HG03095 (cell line): ENCODE measurements at regions not wholly inside any gene's neighbourhood (a gene's known extent, or its start where the extent isn't known, plus 50 kb on each side); places are given as distances from the start of the nearest gene placed in this dataset.
"Not testable (repeated sequence)": the region's sequence is repeated elsewhere in the genome, so short reads cannot be mapped to it uniquely, and the experiment has no call there.

ENCODE experiments used
- ATAC-seq: cut with Tn5 transposase; IDR thresholded peaks from one replicate; pipeline ENCODE4 v1.9.1; 2021; ENCODE audit warnings: moderate library complexity; ENCODE audit not compliant: unreplicated experiment

GRCh38 chr20:11162026-11162775, 488.4 kb upstream of the JAG1 start:
- ATAC-seq = no peak

DNA sequence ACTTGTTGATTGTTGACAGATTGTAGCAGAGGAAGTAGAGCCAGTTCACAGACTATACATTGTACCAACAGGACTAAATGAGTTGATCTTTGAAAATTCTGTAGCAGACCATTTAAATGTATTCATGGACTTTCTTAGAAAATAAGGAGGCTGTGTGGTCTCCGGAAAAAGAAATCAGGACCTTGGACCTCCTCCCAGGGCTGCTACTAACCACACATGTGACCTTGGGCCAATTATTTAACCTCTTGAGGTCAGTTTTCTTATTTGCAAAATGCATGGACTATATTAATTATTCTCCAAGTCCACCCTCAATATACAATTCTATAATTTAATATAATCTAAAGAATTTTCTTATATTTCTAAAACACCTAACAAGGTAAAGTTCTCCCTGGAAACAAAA, 492.0 kb upstream of the JAG1 start:
- ATAC-seq = no peak

GRCh38 chr20:11166712-11167111, 492.9 kb upstream of the JAG1 start:
- no peak for ATAC-seq

- ATAC-seq = no peak
Observed at GRCh38 chr20:11168026-11168425, 494.2 kb upstream of the JAG1 start.

GRCh38 chr20:11170025-11170424, 496.2 kb upstream of the JAG1 start:
- no peak for ATAC-seq

DNA sequence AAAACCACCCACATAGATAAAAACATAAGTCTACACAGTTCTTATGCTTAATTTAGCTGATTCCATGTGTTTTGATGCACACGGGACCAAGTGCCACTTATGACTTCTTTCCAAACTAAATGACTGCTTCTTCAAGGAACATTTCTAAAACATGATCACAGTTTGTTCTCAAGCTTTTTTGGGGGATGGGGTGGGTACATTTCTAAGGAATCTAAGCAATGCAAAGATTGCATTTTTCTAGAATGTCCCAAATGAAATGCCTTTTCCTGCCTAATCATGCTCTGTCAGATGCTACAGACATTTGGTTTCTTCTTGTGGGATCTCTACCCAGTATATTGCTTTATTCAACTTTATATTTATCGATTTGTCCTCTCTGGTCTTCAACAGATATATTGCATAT, 496.8 kb upstream of the JAG1 start:
- ATAC-seq = no peak

DNA sequence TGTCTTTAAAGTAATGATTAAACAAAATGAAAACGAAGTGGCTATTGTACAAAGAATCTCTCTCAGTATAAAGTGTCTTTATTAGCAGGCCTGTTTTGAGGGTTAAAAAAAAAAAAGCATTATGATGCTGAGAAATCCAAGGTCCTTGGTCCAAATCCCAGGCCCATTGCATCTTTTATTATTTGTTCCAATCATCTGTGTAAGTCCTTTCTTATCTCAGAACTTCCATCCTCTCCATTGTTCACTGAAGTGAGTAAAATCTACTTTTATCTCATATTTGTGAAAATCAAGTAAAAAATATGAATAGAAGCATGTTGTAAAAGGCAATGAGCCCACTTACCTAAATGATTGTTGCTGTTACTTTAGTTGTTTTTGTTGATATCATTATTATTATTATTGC, 499.1 kb upstream of the JAG1 start:
- ATAC-seq = no peak

DNA sequence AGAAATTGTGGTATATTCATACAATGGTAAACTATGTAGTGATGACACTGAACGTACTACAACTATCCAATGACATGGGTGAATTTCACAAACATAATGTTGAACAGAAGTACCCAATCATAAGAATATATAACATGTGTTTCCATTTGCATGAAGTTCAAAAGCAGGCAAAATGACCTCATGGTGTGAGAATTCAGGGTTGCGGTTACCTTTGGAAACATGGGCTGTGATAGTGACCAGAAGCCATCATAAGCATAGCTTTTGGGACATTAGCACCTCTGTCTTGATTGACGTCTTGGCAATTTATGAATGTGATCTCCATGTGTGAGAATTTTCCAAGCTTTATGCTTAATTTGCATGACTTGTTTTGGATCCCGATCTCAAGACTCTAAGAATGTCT, 500.1 kb upstream of the JAG1 start:
- ATAC-seq = no peak

- ATAC-seq = no peak
Observed at GRCh38 chr20:11174861-11175260, 501.1 kb upstream of the JAG1 start.

GRCh38 chr20:11176431-11176830, 502.6 kb upstream of the JAG1 start:
- no peak for ATAC-seq

GRCh38 chr20:11178946-11179654, 505.3 kb upstream of the JAG1 start:
- ATAC-seq = no peak

DNA sequence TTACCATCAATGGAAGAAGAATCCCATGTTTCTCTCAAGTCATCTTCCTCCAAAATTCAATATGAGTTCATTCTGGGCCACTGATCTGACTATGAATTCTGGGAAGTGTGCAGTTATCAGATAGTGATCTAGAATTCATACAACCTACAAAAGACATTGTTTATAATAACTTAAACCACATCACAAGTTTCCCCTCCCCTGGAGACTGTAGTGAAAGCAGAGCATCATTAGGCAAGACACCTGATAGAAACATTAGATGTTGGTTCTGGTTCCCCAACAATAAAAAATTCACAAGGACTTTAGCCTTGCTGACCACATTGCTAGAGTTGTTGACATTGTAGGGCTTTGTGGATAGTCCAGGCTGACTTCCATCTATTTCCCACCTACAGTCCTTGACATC, 506.4 kb upstream of the JAG1 start:
- ATAC-seq = no peak

- not testable (repeated sequence) for ATAC-seq
Observed at GRCh38 chr20:11181129-11181528, 507.3 kb upstream of the JAG1 start.

DNA sequence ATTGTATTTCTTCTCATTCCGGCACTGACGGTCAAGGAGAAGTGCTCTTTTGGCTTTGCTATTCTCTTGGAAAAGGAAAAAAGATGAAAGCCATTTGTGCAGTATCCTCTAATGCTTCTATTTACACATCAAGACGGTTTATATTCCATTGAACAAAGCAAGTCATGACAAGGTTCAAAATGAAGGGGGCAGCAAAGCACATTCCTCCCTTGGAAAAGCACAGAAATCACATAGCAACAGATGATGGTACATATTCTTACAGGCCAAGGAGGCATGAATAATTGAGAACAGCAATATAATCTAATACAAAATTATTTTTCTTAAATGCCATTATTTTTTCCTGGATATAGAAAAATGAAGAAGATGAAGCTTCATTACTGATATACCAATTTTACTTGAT, 508.2 kb upstream of the JAG1 start:
- ATAC-seq = no peak

- no peak for ATAC-seq
Observed at GRCh38 chr20:11182720-11183119, 508.9 kb upstream of the JAG1 start.

GRCh38 chr20:11186301-11187008, 512.7 kb upstream of the JAG1 start:
- no peak for ATAC-seq

DNA sequence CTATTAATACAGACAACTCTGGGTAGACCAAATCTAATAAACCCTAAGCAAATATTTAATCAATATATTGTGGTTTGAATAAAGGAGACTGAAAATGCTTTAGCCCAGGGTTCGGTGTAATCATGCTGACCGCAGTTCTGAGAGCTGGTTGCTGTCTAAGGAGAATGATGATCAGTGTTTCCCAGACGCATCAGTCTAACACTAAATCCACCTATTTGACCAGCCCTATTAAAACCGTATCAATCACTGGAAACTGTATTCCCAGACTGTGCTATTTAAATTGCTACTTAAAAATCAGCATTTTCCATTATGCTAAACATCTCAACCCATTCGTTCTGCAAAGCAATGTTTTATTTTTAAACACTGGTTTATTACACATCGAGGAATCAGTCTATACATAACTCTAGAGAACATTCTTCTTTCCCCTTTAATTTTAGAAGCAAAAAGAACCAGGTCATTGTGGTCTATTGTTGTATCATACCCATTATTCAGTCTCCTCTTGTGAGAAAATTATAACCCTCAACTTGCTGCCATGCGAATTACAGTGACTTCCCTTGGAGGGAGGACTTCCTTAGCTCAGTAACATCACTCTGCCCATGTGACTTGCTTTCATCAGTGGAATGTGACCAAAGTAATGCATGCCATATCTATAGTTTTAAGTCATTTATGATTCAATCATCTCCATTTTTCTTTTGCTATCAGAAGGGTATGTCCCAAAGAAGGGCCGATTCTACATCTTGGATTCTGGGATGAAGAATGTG, 515.2 kb upstream of the JAG1 start:
- no peak for ATAC-seq

GRCh38 chr20:11190741-11191140, 516.9 kb upstream of the JAG1 start:
- no peak for ATAC-seq

DNA sequence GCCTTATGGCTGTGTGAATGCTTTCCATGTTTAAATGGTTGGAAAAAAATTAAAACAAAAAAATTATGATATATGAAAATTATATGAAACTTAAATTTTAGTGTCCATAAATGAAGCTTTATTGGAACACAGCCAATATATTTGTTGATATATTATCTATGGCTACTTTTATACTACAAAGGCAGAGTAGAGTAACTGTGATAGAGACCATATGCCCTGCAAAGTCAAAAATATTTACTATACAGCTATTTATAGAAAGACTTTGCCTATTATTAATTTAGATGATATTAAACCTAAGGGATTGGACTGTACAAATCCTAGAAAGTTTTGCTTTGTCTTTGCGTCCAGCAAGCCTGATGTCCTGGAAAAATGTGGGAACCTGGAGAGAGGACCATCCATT, 518.3 kb upstream of the JAG1 start:
- no peak for ATAC-seq

DNA sequence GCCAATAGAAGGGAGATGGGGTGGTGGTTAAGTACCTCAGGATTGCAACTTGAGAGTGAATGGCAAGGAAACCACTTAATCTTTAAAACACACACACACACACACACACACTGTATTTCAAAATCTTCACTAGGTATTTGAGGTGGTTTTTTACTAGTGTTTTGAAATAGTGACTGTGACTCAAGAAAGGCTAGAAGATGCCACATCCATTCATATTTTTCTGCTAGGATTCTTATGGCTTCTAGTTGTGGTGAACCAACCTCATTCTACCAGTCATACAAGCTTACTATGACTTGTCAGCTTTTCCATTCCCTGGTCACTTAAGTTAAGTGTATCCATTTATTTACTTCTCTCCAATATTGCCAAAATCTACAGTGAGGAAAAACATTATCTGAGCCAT, 519.4 kb upstream of the JAG1 start:
- no peak for ATAC-seq

DNA sequence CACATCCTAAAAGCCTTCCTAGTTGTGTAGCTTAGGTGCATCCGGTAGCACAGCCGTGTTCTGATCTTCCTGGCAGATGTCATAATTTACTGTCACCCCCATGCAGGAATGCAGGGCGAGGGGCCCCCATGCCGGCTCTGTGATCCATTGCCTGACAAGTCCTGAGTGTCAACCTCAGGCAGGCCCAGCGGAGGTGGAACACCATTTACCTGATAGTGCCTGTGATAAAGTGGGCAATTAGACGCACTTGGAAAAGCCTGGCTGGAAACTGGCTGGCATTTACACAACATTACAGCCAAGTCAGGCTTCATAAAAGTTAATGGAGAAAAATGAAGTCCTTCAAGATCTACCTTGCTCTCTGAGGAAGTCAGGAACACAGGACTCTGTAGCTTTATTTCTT, 521.4 kb upstream of the JAG1 start:
- ATAC-seq = no peak
